Endodermal cell (in vitro differentiated cells): ENCODE measurements at regions not wholly inside any gene's neighbourhood (a gene's known extent, or its start where the extent isn't known, plus 50 kb on each side); places are given as distances from the start of the nearest gene placed in this dataset.

Source experiments
- DNase-seq: peaks from one replicate; pipeline ENCODE4 v3.0.0-alpha.2; 2017
- H3K27ac ChIP-seq: 2 replicates; pipeline ENCODE4 v1.5.1; 2013; ENCODE audit warnings: mild to moderate bottlenecking, low read depth, low read length, moderate library complexity
- H3K27me3 ChIP-seq: 2 replicates; pipeline ENCODE4 v1.6.1; 2013; ENCODE audit warnings: mild to moderate bottlenecking, low read length, moderate library complexity; ENCODE audit not compliant: insufficient read depth, control insufficient read depth, poor library complexity, severe bottlenecking
- H3K36me3 ChIP-seq: 2 replicates; pipeline ENCODE4 v1.7.0; 2013; ENCODE audit warnings: mild to moderate bottlenecking, low read length, moderate library complexity; ENCODE audit not compliant: control insufficient read depth, insufficient read depth
- H3K4me1 ChIP-seq: one replicate; pipeline ENCODE4 v1.7.0; 2013; ENCODE audit warnings: low read length; ENCODE audit not compliant: control insufficient read depth, insufficient read depth
- H3K4me3 ChIP-seq: 2 replicates; pipeline ENCODE4 v1.5.1; 2013; ENCODE audit warnings: mild to moderate bottlenecking, low read length, moderate library complexity
- H3K9ac ChIP-seq: 2 replicates; pipeline ENCODE4 v1.6.1; 2013; ENCODE audit warnings: mild to moderate bottlenecking, low read length, moderate library complexity; ENCODE audit not compliant: poor library complexity, severe bottlenecking; ENCODE audit errors: extremely low read depth
- H3K9me3 ChIP-seq: 2 replicates; pipeline ENCODE4 v1.6.1; 2013; ENCODE audit warnings: mild to moderate bottlenecking, low read length, moderate library complexity; ENCODE audit not compliant: control insufficient read depth
- H3K27ac Mint-ChIP-seq: 2 replicates; pipeline ENCODE4 v1.8.0; 2020; ENCODE audit warnings: mixed read lengths
- H3K27me3 Mint-ChIP-seq: 2 replicates; pipeline ENCODE4 v1.8.0; 2021; ENCODE audit warnings: mild to moderate bottlenecking, mixed read lengths; ENCODE audit not compliant: insufficient read depth
- H3K36me3 Mint-ChIP-seq: 2 replicates; pipeline ENCODE4 v1.8.0; 2020; ENCODE audit warnings: low read depth, mixed read lengths
- H3K4me1 Mint-ChIP-seq: 2 replicates; pipeline ENCODE4 v1.8.0; 2020; ENCODE audit warnings: mixed read lengths
- H3K4me3 Mint-ChIP-seq: 2 replicates; pipeline ENCODE4 v1.8.0; 2020; ENCODE audit warnings: mild to moderate bottlenecking, moderate library complexity, mixed read lengths
- H3K9me3 Mint-ChIP-seq: 2 replicates; pipeline ENCODE4 v1.8.0; 2020; ENCODE audit warnings: mild to moderate bottlenecking, mixed read lengths
- CTCF ChIP-seq: fragments of 200-600 bp; sonication (generic); conservative IDR thresholded peaks from 2 replicates; pipeline ENCODE4 v1.5.0; 2021; ENCODE audit warnings: antibody characterized with exemption, mild to moderate bottlenecking
- WGBS, 2 experiments: methylation state at CpG; one replicate each; pipeline versions ENCODE4 v1.1.5 to v1.1.7; 2013; ENCODE audit warnings: missing lambda C conversion rate in 2 of 2, mixed read lengths in 1 of 2; ENCODE audit not compliant: insufficient coverage in 1 of 2, insufficient read length in 1 of 2; 5-methylcytosine and 5-hydroxymethylcytosine counted together

GRCh38 chr3:22216601-22217000 is 465.6 kb upstream of the ZNF385D start:
- no peak for DNase-seq
- Mint-ChIP-seq H3K27ac (no peak overlapping the region), H3K27me3 (no peaks in the 10 kb centered on the region), H3K36me3 (no peaks in the 10 kb centered on the region), H3K4me1 (no peaks in the 10 kb centered on the region), H3K9me3 (peaks cover 21% of the 10 kb centered on the region), H3K4me3 (no peak overlapping the region)
- H3K27ac ChIP-seq, result no peak overlapping the region
- H3K4me3 ChIP-seq, result no peak overlapping the region
- no peaks in the 10 kb centered on the region for H3K4me1 ChIP-seq
- 90% methylated on average over 3 of the region's 3 CpGs; no CpG with 5 or more reads in 1 of the 2 experiments for WGBS, 2 experiments
- no peak overlapping the region for H3K9ac ChIP-seq
- no peaks in the 10 kb centered on the region for H3K27me3 ChIP-seq
- no peaks in the 10 kb centered on the region for H3K9me3 ChIP-seq
- no peak for TF ChIP-seq CTCF
- no peaks in the 10 kb centered on the region for H3K36me3 ChIP-seq

- Histone ChIP-seq H3K36me3 (no peaks in the 10 kb centered on the region), H3K9me3 (no peaks in the 10 kb centered on the region), H3K4me1 (no peaks in the 10 kb centered on the region), H3K27ac (no peak overlapping the region), H3K9ac (no peak overlapping the region), H3K27me3 (no peaks in the 10 kb centered on the region), H3K4me3 (no peak overlapping the region)
- no peak for DNase-seq
- Mint-ChIP-seq H3K27ac (no peak overlapping the region), H3K4me1 (no peaks in the 10 kb centered on the region), H3K4me3 (no peak overlapping the region), H3K27me3 (no peaks in the 10 kb centered on the region), H3K36me3 (no peaks in the 10 kb centered on the region), H3K9me3 (no peaks in the 10 kb centered on the region)
- WGBS, 2 experiments, result 89 to 100% methylated on average over 2 to 7 of the region's 7 CpGs
- no peak for TF ChIP-seq CTCF
Measured at GRCh38 chr3:22225161-22225560, 474.2 kb upstream of the ZNF385D start.

GRCh38 chr3:22228705-22229104 is 477.7 kb upstream of the ZNF385D start:
- Mint-ChIP-seq H3K27me3 (no peaks in the 10 kb centered on the region), H3K27ac (no peak overlapping the region), H3K4me3 (no peak overlapping the region), H3K36me3 (no peaks in the 10 kb centered on the region), H3K4me1 (no peaks in the 10 kb centered on the region), H3K9me3 (no peaks in the 10 kb centered on the region)
- H3K27ac ChIP-seq, result no peak overlapping the region
- no peak for DNase-seq
- 94% methylated on average over 1 of the region's 1 CpG; no CpG with 5 or more reads in 1 of the 2 experiments for WGBS, 2 experiments
- H3K4me3 ChIP-seq, result no peak overlapping the region
- no peak for TF ChIP-seq CTCF
- no peaks in the 10 kb centered on the region for H3K9me3 ChIP-seq
- no peak overlapping the region for H3K9ac ChIP-seq
- no peaks in the 10 kb centered on the region for H3K27me3 ChIP-seq
- H3K4me1 ChIP-seq, result no peaks in the 10 kb centered on the region
- H3K36me3 ChIP-seq, result no peaks in the 10 kb centered on the region
